IMR-90 (cell line): ENCODE measurements at regions not wholly inside any gene's neighbourhood (a gene's known extent, or its start where the extent isn't known, plus 50 kb on each side); places are given as distances from the start of the nearest gene placed in this dataset.

ENCODE experiments used
- BHLHE40 ChIP-seq: fragments of 150-350 bp; IDR thresholded peaks from 2 replicates; pipeline ENCODE4 v1.6.1; 2016; ENCODE audit warnings: mild to moderate bottlenecking, low read depth, low read length
- CEBPB ChIP-seq: IDR thresholded peaks from 2 replicates; pipeline ENCODE4 v1.6.1; 2012; ENCODE audit warnings: low read depth, low read length, improper control_type of control experiment
- CTCF ChIP-seq: conservative IDR thresholded peaks from 2 replicates; pipeline ENCODE4 v1.5.1; 2012; ENCODE audit warnings: mild to moderate bottlenecking, low read depth, low read length, improper control_type of control experiment
- ELK1 ChIP-seq: fragments of 150-350 bp; IDR thresholded peaks from 2 replicates; pipeline ENCODE4 v1.6.1; 2016; ENCODE audit warnings: low read depth, mild to moderate bottlenecking, low read length, moderate library complexity, borderline replicate concordance
- MAFK ChIP-seq: IDR thresholded peaks from 2 replicates; pipeline ENCODE4 v1.6.1; 2012; ENCODE audit warnings: low read depth, low read length, improper control_type of control experiment
- MXI1 ChIP-seq: IDR thresholded peaks from 2 replicates; pipeline ENCODE4 v1.6.1; 2012; ENCODE audit warnings: low read depth, mild to moderate bottlenecking, low read length, moderate library complexity, borderline replicate concordance
- POLR2A ChIP-seq: IDR thresholded peaks from 2 replicates; pipeline ENCODE4 v1.6.1; 2012; ENCODE audit warnings: mild to moderate bottlenecking, low read depth, low read length
- RAD21 ChIP-seq: IDR thresholded peaks from 2 replicates; pipeline ENCODE4 v1.6.1; 2012; ENCODE audit warnings: low read length, improper control_type of control experiment
- RCOR1 ChIP-seq: IDR thresholded peaks from 2 replicates; pipeline ENCODE4 v1.6.1; 2012; ENCODE audit warnings: mild to moderate bottlenecking, low read length, improper control_type of control experiment; ENCODE audit not compliant: insufficient replicate concordance
- RFX5 ChIP-seq: IDR thresholded peaks from 2 replicates; pipeline ENCODE4 v1.8.0; 2012; ENCODE audit warnings: low read depth, mild to moderate bottlenecking, low read length, moderate library complexity
- SMC3 ChIP-seq: fragments of 150-350 bp; IDR thresholded peaks from 2 replicates; pipeline ENCODE4 v1.6.1; 2016; ENCODE audit warnings: low read depth, mild to moderate bottlenecking, antibody characterized with exemption, low read length, moderate library complexity
- USF2 ChIP-seq: fragments of 150-350 bp; IDR thresholded peaks from 2 replicates; pipeline ENCODE4 v1.6.1; 2017; ENCODE audit warnings: mild to moderate bottlenecking, antibody characterized with exemption, low read length, low read depth

GRCh38 chr2:866887-867286 is 83.8 kb upstream of the SNTG2 start:
- TF ChIP-seq MXI1 (no peak), CEBPB (no peak), ELK1 (no peak), POLR2A (no peak), CTCF (no peak), RAD21 (no peak), BHLHE40 (no peak), USF2 (no peak), MAFK (no peak), SMC3 (no peak), RCOR1 (no peak), RFX5 (no peak)
